ENCODE measurements at regions not wholly inside any gene's neighbourhood (a gene's known extent, or its start where the extent isn't known, plus 50 kb on each side); places are given as distances from the start of the nearest gene placed in this dataset.
"Not testable (repeated sequence)": the region's sequence is repeated elsewhere in the genome, so short reads cannot be mapped to it uniquely, and the experiment has no call there.

- no peak for DNase-seq (ENCODE audit: low spot score)
Measured at GRCh38 chr7:34392972-34393371, 265.0 kb upstream of the NPSR1 start.

GRCh38 chr7:34396437-34397064 is 261.5 kb upstream of the NPSR1 start:
- no peak for DNase-seq (ENCODE audit: low spot score)

- no peak for DNase-seq (ENCODE audit: low spot score)
Measured at GRCh38 chr7:34401776-34402175, 256.2 kb upstream of the NPSR1 start.

- DNase-seq (ENCODE audit: low spot score) = no peak
Measured at GRCh38 chr7:34406848-34407530, 251.0 kb upstream of the NPSR1 start.

- no peak for DNase-seq (ENCODE audit: low spot score)
Measured at GRCh38 chr7:34407586-34407985, 250.4 kb upstream of the NPSR1 start.

- DNase-seq (ENCODE audit: low spot score) = no peak
Measured at GRCh38 chr7:34417781-34418180, 240.2 kb upstream of the NPSR1 start.

GRCh38 chr7:34421526-34421925 is 236.5 kb upstream of the NPSR1 start:
- no peak for DNase-seq (ENCODE audit: low spot score)

GRCh38 chr7:34425194-34425593 is 232.8 kb upstream of the NPSR1 start:
- DNase-seq (ENCODE audit: low spot score) = no peak

- DNase-seq (ENCODE audit: low spot score) = no peak
Measured at GRCh38 chr7:34425631-34426384, 232.2 kb upstream of the NPSR1 start.

- DNase-seq (ENCODE audit: low spot score) = no peak
Measured at GRCh38 chr7:34430456-34430855, 227.6 kb upstream of the NPSR1 start.

- DNase-seq (ENCODE audit: low spot score) = no peak
Measured at GRCh38 chr7:34438436-34438835, 219.6 kb upstream of the NPSR1 start.

GRCh38 chr7:34445653-34446052 is 212.4 kb upstream of the NPSR1 start:
- no peak for DNase-seq (ENCODE audit: low spot score)

- DNase-seq (ENCODE audit: low spot score) = not testable (repeated sequence)
Measured at GRCh38 chr7:34448531-34448930, 209.5 kb upstream of the NPSR1 start.

GRCh38 chr7:34449765-34450164 is 208.3 kb upstream of the NPSR1 start:
- no peak for DNase-seq (ENCODE audit: low spot score)

- DNase-seq (ENCODE audit: low spot score) = no peak
Measured at GRCh38 chr7:34451183-34451582, 206.8 kb upstream of the NPSR1 start.

GRCh38 chr7:34451923-34452322 is 206.1 kb upstream of the NPSR1 start:
- no peak for DNase-seq (ENCODE audit: low spot score)

- no peak for DNase-seq (ENCODE audit: low spot score)
Measured at GRCh38 chr7:34452363-34452762, 205.7 kb upstream of the NPSR1 start.

GRCh38 chr7:34453150-34453549 is 204.9 kb upstream of the NPSR1 start:
- DNase-seq (ENCODE audit: low spot score) = no peak

GRCh38 chr7:34454381-34454780 is 203.6 kb upstream of the NPSR1 start:
- DNase-seq (ENCODE audit: low spot score) = peak; percentile 14

GRCh38 chr7:34457329-34457728 is 200.7 kb upstream of the NPSR1 start:
- no peak for DNase-seq (ENCODE audit: low spot score)

GRCh38 chr7:34463830-34464229 is 194.2 kb upstream of the NPSR1 start:
- no peak for DNase-seq (ENCODE audit: low spot score)

GRCh38 chr7:34471844-34472243 is 186.2 kb upstream of the NPSR1 start:
- no peak for DNase-seq (ENCODE audit: low spot score)

- no peak for DNase-seq (ENCODE audit: low spot score)
Measured at GRCh38 chr7:34486371-34486770, 171.6 kb upstream of the NPSR1 start.

Measured in HuH-7.5 (cell line).